Sigmoid colon (tissue), 6 donors: ENCODE measurements at regions not wholly inside any gene's neighbourhood (a gene's known extent, or its start where the extent isn't known, plus 50 kb on each side); places are given as distances from the start of the nearest gene placed in this dataset.
A peak's percentile ranks its signal among the peaks of the same experiment; 100 is the strongest.

Experiments
- DNase-seq: peaks from one replicate; pipeline ENCODE4 v3.0.0-alpha.2; 2019
- H3K27ac ChIP-seq, 4 donors: fragments of 200-600 bp; sonication (generic); one replicate each; pipeline ENCODE4 v1.5.1; 2016 to 2019; ENCODE audit warnings: mild to moderate bottlenecking in 1 of 4
- H3K27me3 ChIP-seq, 3 donors: fragments of 200-600 bp; sonication (generic); one replicate each; pipeline ENCODE4 v1.5.1; 2019; ENCODE audit warnings: mild to moderate bottlenecking in 1 of 3
- H3K36me3 ChIP-seq, 4 donors: fragments of 200-600 bp; sonication (generic); one replicate each; pipeline ENCODE4 v1.5.1; 2016 to 2019
- H3K4me1 ChIP-seq, 4 donors: fragments of 200-600 bp; sonication (generic); one replicate each; pipeline ENCODE4 v1.5.1; 2017 to 2019
- H3K4me3 ChIP-seq, 4 donors: fragments of 200-600 bp; sonication (generic); one replicate each; pipeline ENCODE4 v1.5.1; 2017 to 2019; ENCODE audit warnings: mild to moderate bottlenecking in 2 of 4, moderate library complexity in 1 of 4
- H3K9me3 ChIP-seq, 4 donors: fragments of 200-600 bp in 3 of 4; sonication (generic) in 3 of 4; one replicate each; pipeline versions ENCODE4 v1.5.1 to v1.6.1; 2013 to 2019
- EP300 ChIP-seq, 4 donors: sonication (generic); formaldehyde crosslinking; IDR thresholded peaks; one replicate each; pipeline ENCODE4 v1.6.1; 2017; ENCODE audit warnings: antibody characterized with exemption in 4 of 4
- POLR2A ChIP-seq, 2 donors: fragments of 450-650 bp; IDR thresholded peaks; one replicate each; pipeline ENCODE4 v1.6.1; 2016; ENCODE audit warnings: antibody characterized with exemption in 2 of 2, mild to moderate bottlenecking in 2 of 2, moderate library complexity in 2 of 2
- POLR2AphosphoS5 ChIP-seq, 4 donors: sonication (generic); formaldehyde crosslinking; IDR thresholded peaks; one replicate each; pipeline ENCODE4 v1.6.1; 2017; ENCODE audit warnings: antibody characterized with exemption in 4 of 4
- WGBS, 2 donors: extraction: QIAGEN DNeasy Blood & Tissue Kit; methylation state at CpG; one replicate each; pipeline ENCODE4 v1.1.7; 2013; 5-methylcytosine and 5-hydroxymethylcytosine counted together
- intact Hi-C: fragments of 100-400 bp; cut with DNase I; formaldehyde crosslinking; loops from one replicate; pipeline ENCODE4 v1.15.1; 2023
- TF ChIP-seq, protein P1 (sequence below), 4 experiments: fragments of 450-650 bp in 3 of 4; fragments of 200-600 bp in 1 of 4; IDR thresholded peaks; one replicate each; pipeline ENCODE4 v1.5.1; 2016 to 2019; ENCODE audit warnings: antibody characterized with exemption in 4 of 4, mild to moderate bottlenecking in 3 of 4, moderate library complexity in 2 of 4
- donor health status: healthy with polysubstance abuse.
- donor health status: healthy.

DNA sequence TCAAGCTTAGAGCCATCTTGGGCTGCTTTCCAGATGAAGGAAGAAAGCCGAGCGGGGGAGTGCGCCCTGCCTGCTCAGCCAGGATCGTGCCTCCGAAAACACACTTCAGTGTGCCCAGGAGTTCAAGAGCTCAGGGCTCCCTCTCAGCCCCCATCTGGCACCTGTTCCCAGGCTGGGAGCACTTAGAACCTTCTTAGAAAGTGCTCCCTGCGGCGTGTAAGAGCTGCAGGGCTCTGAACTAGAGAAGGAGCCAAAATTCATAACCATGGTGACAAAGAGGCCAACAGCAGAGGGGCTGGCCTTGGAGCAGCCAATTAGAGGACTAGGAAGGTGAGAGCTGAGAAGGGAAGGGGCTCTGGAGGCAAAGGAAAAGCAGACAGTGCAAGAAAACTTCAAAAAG lies 59.0 kb upstream of the TNRC6C start:
- intact Hi-C loops = no loop called here

DNA sequence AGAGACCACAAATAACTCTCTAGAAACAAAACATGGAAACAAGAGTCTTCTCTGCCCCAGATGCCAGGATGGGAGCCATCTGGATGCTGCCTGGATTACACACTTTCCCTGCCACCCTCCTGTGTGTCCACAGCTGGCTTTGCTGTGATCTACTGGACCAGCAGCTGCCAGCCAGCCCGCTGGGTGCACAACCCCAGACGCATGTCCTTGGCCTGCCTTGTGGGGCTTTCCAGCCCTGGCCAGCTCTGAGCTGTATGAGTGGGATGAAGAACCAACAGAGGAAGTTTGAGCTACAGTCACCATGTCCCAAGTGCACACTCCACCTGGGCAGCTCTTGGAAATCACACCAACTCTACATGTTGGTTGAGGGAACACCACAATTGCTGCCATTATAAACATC lies 57.0 kb upstream of the TNRC6C start:
- 84 to 89% methylated on average over 2 of the region's 2 CpGs for WGBS, 2 donors
- peak; percentile 47 for DNase-seq
- Histone ChIP-seq H3K36me3 (no peaks in the 10 kb centered on the region), H3K4me3 (no peak overlapping the region), H3K4me1 (no peaks in the 10 kb centered on the region), H3K27me3 (no peaks in the 10 kb centered on the region), H3K9me3 (no peaks in the 10 kb centered on the region), H3K27ac (no peak overlapping the region)
- TF ChIP-seq EP300 (IDR thresholded peaks at IDR 0.05) = no peak
- TF ChIP-seq, protein P1, sequence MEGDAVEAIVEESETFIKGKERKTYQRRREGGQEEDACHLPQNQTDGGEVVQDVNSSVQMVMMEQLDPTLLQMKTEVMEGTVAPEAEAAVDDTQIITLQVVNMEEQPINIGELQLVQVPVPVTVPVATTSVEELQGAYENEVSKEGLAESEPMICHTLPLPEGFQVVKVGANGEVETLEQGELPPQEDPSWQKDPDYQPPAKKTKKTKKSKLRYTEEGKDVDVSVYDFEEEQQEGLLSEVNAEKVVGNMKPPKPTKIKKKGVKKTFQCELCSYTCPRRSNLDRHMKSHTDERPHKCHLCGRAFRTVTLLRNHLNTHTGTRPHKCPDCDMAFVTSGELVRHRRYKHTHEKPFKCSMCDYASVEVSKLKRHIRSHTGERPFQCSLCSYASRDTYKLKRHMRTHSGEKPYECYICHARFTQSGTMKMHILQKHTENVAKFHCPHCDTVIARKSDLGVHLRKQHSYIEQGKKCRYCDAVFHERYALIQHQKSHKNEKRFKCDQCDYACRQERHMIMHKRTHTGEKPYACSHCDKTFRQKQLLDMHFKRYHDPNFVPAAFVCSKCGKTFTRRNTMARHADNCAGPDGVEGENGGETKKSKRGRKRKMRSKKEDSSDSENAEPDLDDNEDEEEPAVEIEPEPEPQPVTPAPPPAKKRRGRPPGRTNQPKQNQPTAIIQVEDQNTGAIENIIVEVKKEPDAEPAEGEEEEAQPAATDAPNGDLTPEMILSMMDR (IDR thresholded peaks at IDR 0.05) = no peak
- TF ChIP-seq POLR2AphosphoS5 (IDR thresholded peaks at IDR 0.05) = no peak
- no peak for TF ChIP-seq POLR2A (IDR thresholded peaks at IDR 0.05)
- intact Hi-C loops = no loop called here

More for the DNA sequence above, 59.0 kb upstream of the TNRC6C start:
- 76 to 77% methylated on average over 7 of the region's 7 CpGs for WGBS, 2 donors
- H3K27ac ChIP-seq = no peak overlapping the region
- H3K9me3 ChIP-seq = no peaks in the 10 kb centered on the region
- no peaks in the 10 kb centered on the region for H3K27me3 ChIP-seq
- peak; percentile 53 for DNase-seq
- H3K4me3 ChIP-seq = no peak overlapping the region
- TF ChIP-seq POLR2AphosphoS5 (IDR thresholded peaks at IDR 0.05) = no peak
- no peak for TF ChIP-seq EP300 (IDR thresholded peaks at IDR 0.05)
- TF ChIP-seq, protein P1 (IDR thresholded peaks at IDR 0.05) = no peak
- no peak for TF ChIP-seq POLR2A (IDR thresholded peaks at IDR 0.05)
- no peaks in the 10 kb centered on the region for H3K4me1 ChIP-seq
- no peaks in the 10 kb centered on the region for H3K36me3 ChIP-seq

DNA sequence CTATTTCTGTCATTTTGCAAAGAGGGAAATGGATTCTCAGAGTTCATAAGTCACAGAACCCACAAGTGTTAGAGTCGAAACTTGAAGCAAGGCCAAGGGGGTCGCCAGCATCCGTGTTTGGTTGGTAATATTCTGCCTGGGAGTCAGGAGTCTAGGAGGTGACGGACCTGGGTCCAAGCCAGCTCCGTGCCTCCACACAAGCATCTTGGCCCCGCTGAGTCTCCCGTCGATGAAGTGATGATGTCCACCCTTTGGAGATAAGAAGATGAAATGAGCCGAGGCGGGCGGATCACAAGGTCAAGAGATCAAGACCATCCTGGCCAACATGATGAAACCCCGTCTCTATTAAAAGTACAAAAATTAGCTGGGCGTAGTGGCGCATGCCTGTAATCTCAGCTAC lies 53.2 kb upstream of the TNRC6C start:
- Histone ChIP-seq H3K27me3 (peaks cover 0 to 5% (median 4%) of the 10 kb centered on the region in 3 donors), H3K4me1 (peaks cover 0 to 10% (median 0%) of the 10 kb centered on the region in 4 donors), H3K27ac (no peak overlapping the region), H3K9me3 (no peaks in the 10 kb centered on the region), H3K4me3 (no peak overlapping the region), H3K36me3 (no peaks in the 10 kb centered on the region)
- DNase-seq = peak; percentile 46
- TF ChIP-seq EP300 (IDR thresholded peaks at IDR 0.05) (no peak), POLR2AphosphoS5 (IDR thresholded peaks at IDR 0.05) (no peak), POLR2A (IDR thresholded peaks at IDR 0.05) (no peak)
- TF ChIP-seq, protein P1 (IDR thresholded peaks at IDR 0.05) = no peak
- 61 to 77% methylated on average over 12 to 13 of the region's 14 CpGs for WGBS, 2 donors
- intact Hi-C loops = no loop called here

DNA sequence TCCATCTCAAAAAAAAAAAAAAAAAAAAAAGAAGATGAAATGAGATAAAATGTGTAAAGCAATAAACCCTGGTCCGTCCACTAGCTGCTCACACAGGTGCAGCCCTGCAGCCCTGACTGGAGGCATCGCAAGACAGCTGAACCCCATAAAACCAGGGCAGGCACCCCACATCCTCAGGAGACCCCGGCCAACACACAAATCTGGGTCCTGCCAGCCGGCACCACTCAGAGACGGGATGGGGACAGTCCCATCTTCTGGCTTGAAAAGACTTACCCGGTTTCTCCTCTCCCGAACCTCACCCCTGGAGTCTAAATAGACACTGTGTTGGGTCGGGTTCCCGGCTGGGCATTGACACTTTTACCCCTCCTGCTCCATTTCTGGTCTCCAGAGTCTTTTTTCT lies 52.7 kb upstream of the TNRC6C start:
- DNase-seq = peak; percentile 41
- H3K4me3 ChIP-seq = no peak overlapping the region
- TF ChIP-seq, protein P1 (IDR thresholded peaks at IDR 0.05) = no peak
- TF ChIP-seq POLR2AphosphoS5 (IDR thresholded peaks at IDR 0.05) (no peak), POLR2A (IDR thresholded peaks at IDR 0.05) (no peak), EP300 (IDR thresholded peaks at IDR 0.05) (no peak)
- H3K9me3 ChIP-seq = no peaks in the 10 kb centered on the region
- no peaks in the 10 kb centered on the region for H3K36me3 ChIP-seq
- intact Hi-C loops = no loop called here
- 58 to 82% methylated on average over 9 of the region's 9 CpGs for WGBS, 2 donors
- H3K4me1 ChIP-seq = peaks cover 0 to 10% (median 0%) of the 10 kb centered on the region in 4 donors
- no peak overlapping the region for H3K27ac ChIP-seq
- H3K27me3 ChIP-seq = peaks cover 0 to 5% (median 4%) of the 10 kb centered on the region in 3 donors

DNA sequence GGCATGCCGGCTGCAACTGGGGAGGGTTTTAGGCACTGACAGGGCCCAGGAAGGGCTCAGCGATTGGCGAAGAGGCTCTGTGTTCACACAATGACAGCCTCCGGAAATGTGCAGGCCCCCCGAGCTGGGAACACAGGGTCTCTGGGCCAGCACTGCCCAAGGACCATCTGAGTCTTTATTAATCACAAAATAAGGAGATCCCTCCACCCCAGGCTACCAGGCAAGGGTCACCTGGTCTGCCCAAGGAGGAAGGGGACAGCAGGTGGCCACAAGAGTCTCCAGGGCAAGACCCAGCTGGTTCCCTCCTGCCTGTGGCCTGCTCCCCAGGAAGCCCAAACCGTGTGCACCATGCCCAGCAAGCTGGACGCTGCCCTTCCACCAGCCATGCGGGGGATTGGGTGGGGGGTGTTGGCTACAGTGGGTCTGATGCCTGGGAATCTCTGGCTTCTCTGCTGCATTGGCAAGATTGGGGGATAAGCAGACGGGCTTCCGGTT lies 52.1 kb upstream of the TNRC6C start:
- DNase-seq = peak; percentile 53
- peaks cover 0 to 5% (median 4%) of the 10 kb centered on the region in 3 donors for H3K27me3 ChIP-seq
- intact Hi-C loops = no loop called here
- no peak overlapping the region for H3K27ac ChIP-seq
- no peak overlapping the region for H3K4me3 ChIP-seq
- H3K4me1 ChIP-seq = peaks cover 0 to 10% (median 0%) of the 10 kb centered on the region in 4 donors
- no peaks in the 10 kb centered on the region for H3K9me3 ChIP-seq
- TF ChIP-seq POLR2A (IDR thresholded peaks at IDR 0.05) (no peak), POLR2AphosphoS5 (IDR thresholded peaks at IDR 0.05) (no peak), EP300 (IDR thresholded peaks at IDR 0.05) (no peak)
- TF ChIP-seq, protein P1 (IDR thresholded peaks at IDR 0.05) = no peak
- H3K36me3 ChIP-seq = no peaks in the 10 kb centered on the region
- 73 to 82% methylated on average over 10 of the region's 10 CpGs for WGBS, 2 donors
